SK-N-MC (cell line): ENCODE measurements at regions not wholly inside any gene's neighbourhood (a gene's known extent, or its start where the extent isn't known, plus 50 kb on each side); places are given as distances from the start of the nearest gene placed in this dataset.

ENCODE experiments used
- DNase-seq: peaks from one replicate; pipeline ENCODE4 v3.0.0-alpha.2; 2011; ENCODE audit warnings: low read depth, low spot score
- H3K27ac ChIP-seq: fragments of 200-600 bp; sonication (generic); 2 replicates; pipeline ENCODE4 v1.5.1; 2016; ENCODE audit warnings: mixed run types
- H3K36me3 ChIP-seq: fragments of 200-600 bp; sonication (generic); 2 replicates; pipeline ENCODE4 v1.6.1; 2017; ENCODE audit warnings: antibody characterized with exemption, low read length, mixed read lengths; ENCODE audit not compliant: insufficient read depth
- H3K4me3 ChIP-seq: fragments of 200-600 bp; sonication (generic); 2 replicates; pipeline ENCODE4 v1.5.1; 2016
- H3K9ac ChIP-seq: fragments of 200-600 bp; sonication (generic); 2 replicates; pipeline ENCODE4 v1.8.0; 2017; ENCODE audit warnings: mixed run types, mixed read lengths; ENCODE audit not compliant: insufficient read length
- H3K9me3 ChIP-seq: fragments of 200-600 bp; sonication (generic); 2 replicates; pipeline ENCODE4 v1.6.1; 2017; ENCODE audit warnings: low read depth, mild to moderate bottlenecking, antibody characterized with exemption, low read length, moderate library complexity, mixed read lengths
- EZH2 ChIP-seq: fragments of 200-600 bp; sonication (generic); IDR thresholded peaks from one replicate; pipeline ENCODE4 v1.6.1; 2017; ENCODE audit warnings: antibody characterized with exemption
- FOXP2 ChIP-seq: optimal IDR thresholded peaks from 2 replicates; pipeline ENCODE3; 2011; ENCODE audit warnings: mild to moderate bottlenecking, moderate library complexity; ENCODE audit not compliant: insufficient read depth; ENCODE audit errors: extremely low read length, control extremely low read depth
- POLR2AphosphoS5 ChIP-seq: IDR thresholded peaks from 2 replicates; pipeline ENCODE4 v1.6.1; 2012; ENCODE audit warnings: mild to moderate bottlenecking, low read depth, low read length, borderline replicate concordance

- Histone ChIP-seq H3K27ac (no peak overlapping the region), H3K36me3 (no peaks in the 10 kb centered on the region), H3K4me3 (no peak overlapping the region), H3K9me3 (no peaks in the 10 kb centered on the region), H3K9ac (no peak overlapping the region)
- no peak for DNase-seq
- TF ChIP-seq FOXP2 (no peak), POLR2AphosphoS5 (no peak), EZH2 (no peak)
Measured at GRCh38 chr1:30040081-30041019, 683.0 kb downstream of the MATN1 start.

GRCh38 chr1:30039354-30040080 is 683.9 kb downstream of the MATN1 start:
- DNase-seq, result no peak
- TF ChIP-seq EZH2 (no peak), FOXP2 (no peak), POLR2AphosphoS5 (no peak)

GRCh38 chr1:30038134-30039025 is 685.0 kb downstream of the MATN1 start:
- no peak for TF ChIP-seq EZH2
- TF ChIP-seq FOXP2, result no peak
- no peak for TF ChIP-seq POLR2AphosphoS5
- Histone ChIP-seq H3K36me3 (no peaks in the 10 kb centered on the region), H3K9me3 (no peaks in the 10 kb centered on the region), H3K4me3 (no peak overlapping the region), H3K27ac (no peak overlapping the region), H3K9ac (no peak overlapping the region)
- no peak for DNase-seq

More at GRCh38 chr1:30039354-30040080, 683.9 kb downstream of the MATN1 start:
- Histone ChIP-seq H3K36me3 (no peaks in the 10 kb centered on the region), H3K9ac (no peak overlapping the region), H3K4me3 (no peak overlapping the region), H3K27ac (no peak overlapping the region), H3K9me3 (no peaks in the 10 kb centered on the region)

- no peaks in the 10 kb centered on the region for H3K9me3 ChIP-seq
- H3K27ac ChIP-seq, result no peak overlapping the region
- no peak overlapping the region for H3K4me3 ChIP-seq
- no peak for DNase-seq
- H3K9ac ChIP-seq, result no peak overlapping the region
- H3K36me3 ChIP-seq, result no peaks in the 10 kb centered on the region
- TF ChIP-seq FOXP2 (no peak), EZH2 (no peak), POLR2AphosphoS5 (no peak)
Measured at GRCh38 chr1:30037251-30038118, 685.9 kb downstream of the MATN1 start.

- no peak overlapping the region for H3K4me3 ChIP-seq
- H3K27ac ChIP-seq, result no peak overlapping the region
- no peak for DNase-seq
- H3K36me3 ChIP-seq, result no peaks in the 10 kb centered on the region
- no peak overlapping the region for H3K9ac ChIP-seq
- no peaks in the 10 kb centered on the region for H3K9me3 ChIP-seq
- no peak for TF ChIP-seq EZH2
- no peak for TF ChIP-seq POLR2AphosphoS5
- TF ChIP-seq FOXP2, result no peak
Measured at GRCh38 chr1:30036666-30037065, 686.7 kb downstream of the MATN1 start.

GRCh38 chr1:30036229-30036547 is 687.2 kb downstream of the MATN1 start:
- Histone ChIP-seq H3K27ac (no peak overlapping the region), H3K9me3 (no peaks in the 10 kb centered on the region), H3K4me3 (no peak overlapping the region), H3K9ac (no peak overlapping the region), H3K36me3 (no peaks in the 10 kb centered on the region)
- no peak for TF ChIP-seq POLR2AphosphoS5
- no peak for DNase-seq

- no peaks in the 10 kb centered on the region for H3K9me3 ChIP-seq
- H3K36me3 ChIP-seq, result no peaks in the 10 kb centered on the region
- TF ChIP-seq EZH2 (no peak), FOXP2 (no peak), POLR2AphosphoS5 (no peak)
- no peak for DNase-seq
- no peak overlapping the region for H3K4me3 ChIP-seq
- no peak overlapping the region for H3K27ac ChIP-seq
- H3K9ac ChIP-seq, result no peak overlapping the region
Measured at GRCh38 chr1:30035522-30036228, 687.7 kb downstream of the MATN1 start.
